DMS114 treated with DMSO at 0.1 percent for 48 hours (cell line): ENCODE measurements at regions not wholly inside any gene's neighbourhood (a gene's known extent, or its start where the extent isn't known, plus 50 kb on each side); places are given as distances from the start of the nearest gene placed in this dataset.
"Not testable (repeated sequence)": the region's sequence is repeated elsewhere in the genome, so short reads cannot be mapped to it uniquely, and the experiment has no call there.

Experiments
- DNase-seq: peaks from one replicate; lab custom pipeline; 2025; ENCODE audit not compliant: unreplicated experiment; lab: John Stamatoyannopoulos, UW

- DNase-seq, result not testable (repeated sequence)
Measured at GRCh38 chr5:93933269-93933668, 191.9 kb upstream of the POU5F2 start.

DNA sequence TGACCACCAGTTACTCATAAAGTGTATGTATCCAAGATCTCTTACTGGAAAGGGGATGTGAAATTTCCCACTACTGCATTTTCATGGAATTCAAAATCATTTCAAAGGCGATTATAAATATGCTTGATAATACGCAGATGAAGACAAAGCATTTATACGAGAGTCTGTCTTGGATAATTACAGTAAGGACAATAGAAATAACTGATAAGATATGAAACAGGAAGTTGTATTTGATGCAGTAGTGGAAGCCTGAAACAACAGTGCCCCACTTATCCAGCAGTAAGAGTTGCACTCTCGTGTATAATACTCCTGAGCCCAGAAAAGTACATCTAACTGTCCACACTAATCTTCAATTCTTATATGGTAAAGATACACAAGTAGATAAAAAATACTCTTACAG is 188.7 kb upstream of the POU5F2 start:
- DNase-seq, result no peak

- DNase-seq, result no peak
Measured at GRCh38 chr5:93929131-93929530, 187.7 kb upstream of the POU5F2 start.

DNA sequence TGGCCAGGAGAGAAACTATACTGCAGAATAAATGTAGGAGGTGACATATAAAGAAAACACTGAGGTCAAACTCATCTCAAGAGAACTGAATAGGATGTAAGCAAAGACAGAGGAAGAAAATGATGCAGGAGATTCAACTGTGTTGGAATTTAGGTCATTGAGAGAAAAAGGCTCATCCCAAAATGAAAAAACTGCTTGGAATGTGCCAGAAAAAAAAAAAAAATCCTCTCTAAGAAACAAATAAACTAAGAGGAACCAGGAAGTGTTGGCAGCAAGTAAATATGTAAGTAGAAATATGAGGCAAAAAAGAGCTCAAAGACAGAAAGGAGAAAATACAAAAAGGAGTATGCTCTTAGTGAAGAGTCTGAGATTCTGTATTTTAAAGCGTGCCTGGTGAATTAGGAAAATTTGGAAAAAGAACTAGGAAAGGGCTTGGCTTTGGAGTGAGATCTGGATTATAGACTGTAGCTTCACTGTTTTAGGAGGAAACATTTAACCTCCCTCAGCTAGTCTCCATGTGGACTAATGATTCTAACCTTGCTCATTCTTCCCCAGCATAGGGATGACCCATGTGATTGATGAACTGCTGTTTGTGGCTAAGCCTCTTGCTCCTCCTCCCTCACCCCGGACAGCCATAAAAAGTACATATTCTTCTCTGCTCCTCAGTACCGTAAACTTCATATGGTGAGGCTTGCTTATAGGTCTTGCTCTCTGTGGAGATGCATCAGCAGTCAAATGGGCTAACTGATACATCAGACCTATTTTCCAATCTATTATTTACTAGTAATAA is 185.6 kb upstream of the POU5F2 start:
- no peak for DNase-seq

DNA sequence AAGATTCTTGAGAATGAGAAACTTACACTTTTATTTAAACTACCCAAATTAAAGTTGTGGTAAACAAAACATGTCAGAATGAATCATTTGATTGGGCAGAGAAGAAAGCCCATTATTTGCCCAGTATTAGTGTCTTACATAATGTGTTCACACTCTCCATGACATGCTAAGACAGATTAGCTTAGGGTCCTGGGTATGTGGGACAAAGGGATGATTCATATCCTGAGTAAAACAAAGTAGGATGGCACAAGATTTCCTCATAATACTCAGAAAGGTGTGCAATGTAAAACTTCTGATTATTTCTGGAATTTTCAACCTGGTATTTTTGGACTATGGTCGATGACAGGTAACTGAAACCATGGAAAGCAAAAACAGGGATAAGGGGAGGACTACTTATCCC is 183.9 kb upstream of the POU5F2 start:
- no peak for DNase-seq

- no peak for DNase-seq
Measured at GRCh38 chr5:93924628-93925027, 183.2 kb upstream of the POU5F2 start.

- no peak for DNase-seq
Measured at GRCh38 chr5:93922551-93922950, 181.2 kb upstream of the POU5F2 start.

GRCh38 chr5:93921001-93921400 is 179.6 kb upstream of the POU5F2 start:
- DNase-seq, result no peak

- no peak for DNase-seq
Measured at GRCh38 chr5:93916872-93917271, 175.5 kb upstream of the POU5F2 start.

DNA sequence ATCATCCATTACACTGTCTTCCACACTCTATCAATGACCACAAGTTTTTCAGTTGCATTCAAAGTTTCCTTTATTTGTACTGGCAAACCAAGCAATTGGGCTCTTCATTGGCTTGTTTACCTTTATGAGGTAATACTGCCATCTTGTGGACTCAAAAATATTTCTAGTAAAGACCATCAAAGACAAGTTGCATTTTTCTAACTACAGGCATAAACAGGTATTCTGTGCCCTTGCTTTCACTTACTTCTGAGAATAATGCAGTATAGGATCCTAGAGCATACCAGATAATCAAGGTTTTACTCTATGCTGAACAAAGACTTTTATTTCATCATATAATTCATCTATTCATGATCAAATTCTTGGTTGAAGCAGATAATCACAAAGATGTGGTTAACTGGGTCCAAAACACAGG is 173.7 kb upstream of the POU5F2 start:
- DNase-seq, result peak; percentile 59

GRCh38 chr5:93911609-93912008 is 170.2 kb upstream of the POU5F2 start:
- peak; percentile 58 for DNase-seq

DNA sequence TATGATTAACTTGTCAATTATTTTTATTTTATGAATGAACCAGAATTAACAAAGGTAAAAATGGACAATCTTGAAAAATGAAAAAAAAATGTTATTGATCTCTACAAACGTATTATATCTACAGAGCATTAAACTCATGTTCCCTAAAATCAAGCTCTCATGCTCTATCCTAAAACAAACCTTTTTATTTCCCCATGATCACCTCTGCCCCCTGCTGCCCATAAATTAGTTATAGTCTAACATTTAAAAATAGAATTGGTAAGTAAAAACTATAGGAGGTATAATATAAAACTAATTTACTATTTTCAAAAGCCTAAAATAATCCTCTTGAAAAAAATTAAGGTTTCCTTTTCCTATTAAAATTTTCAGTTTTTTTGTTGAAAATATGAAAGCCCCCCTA is 168.0 kb upstream of the POU5F2 start:
- no peak for DNase-seq

GRCh38 chr5:93904917-93905316 is 163.5 kb upstream of the POU5F2 start:
- DNase-seq, result no peak

DNA sequence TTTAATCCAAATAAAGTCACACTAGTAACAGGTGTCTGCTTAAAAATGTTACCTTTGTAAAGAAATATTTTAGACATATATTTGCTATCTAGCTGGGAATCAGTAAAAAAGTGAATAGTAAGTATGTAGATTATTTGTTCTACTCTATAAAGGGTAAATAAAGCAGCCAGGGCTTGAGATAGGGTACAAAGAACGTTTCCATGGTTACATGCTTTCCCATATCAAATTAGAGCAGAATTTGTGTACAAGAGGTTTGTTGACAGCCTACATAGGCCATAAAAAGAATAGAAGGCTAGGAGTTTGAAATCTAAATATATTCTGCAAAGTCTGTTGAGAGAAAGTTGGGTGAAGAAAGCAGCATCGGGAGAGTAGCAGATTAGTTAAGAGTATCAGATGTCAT is 160.9 kb upstream of the POU5F2 start:
- DNase-seq, result no peak

- no peak for DNase-seq
Measured at GRCh38 chr5:93899026-93899600, 157.7 kb upstream of the POU5F2 start.

DNA sequence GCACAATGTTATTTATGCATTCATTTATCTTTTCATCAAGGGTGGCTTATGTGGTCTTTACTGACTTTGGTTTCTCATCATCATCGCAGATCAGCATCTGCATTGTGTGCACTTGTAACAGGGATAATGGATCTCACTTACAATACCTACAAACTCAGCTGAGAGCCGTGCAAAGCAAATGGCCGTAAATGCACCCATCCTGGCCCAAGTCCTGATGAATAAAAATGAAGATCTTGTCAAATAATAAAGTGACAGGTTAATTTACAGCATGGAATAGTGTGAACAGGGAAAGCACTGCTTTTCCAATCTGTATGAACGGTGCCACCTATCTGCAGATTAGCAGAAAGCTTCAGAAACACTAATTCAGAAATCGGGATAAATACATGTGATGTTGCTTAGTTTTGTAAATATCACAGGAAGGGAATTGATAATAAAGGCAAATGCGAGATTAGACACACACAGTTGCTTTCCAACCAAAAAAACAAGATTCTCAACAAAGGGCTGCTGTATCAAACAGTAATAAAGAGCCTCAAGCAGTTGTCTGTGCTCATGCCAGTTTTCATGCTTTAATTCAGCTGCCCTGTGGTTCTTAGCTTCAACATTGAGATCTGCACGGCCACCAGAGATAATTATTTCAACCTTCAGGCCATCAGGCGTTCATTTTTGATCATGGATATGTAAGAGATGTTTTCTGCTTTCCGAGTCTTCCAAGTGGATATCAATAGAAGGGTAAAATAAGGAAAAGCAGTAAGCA is 153.4 kb upstream of the POU5F2 start:
- peak; percentile 85 for DNase-seq

DNA sequence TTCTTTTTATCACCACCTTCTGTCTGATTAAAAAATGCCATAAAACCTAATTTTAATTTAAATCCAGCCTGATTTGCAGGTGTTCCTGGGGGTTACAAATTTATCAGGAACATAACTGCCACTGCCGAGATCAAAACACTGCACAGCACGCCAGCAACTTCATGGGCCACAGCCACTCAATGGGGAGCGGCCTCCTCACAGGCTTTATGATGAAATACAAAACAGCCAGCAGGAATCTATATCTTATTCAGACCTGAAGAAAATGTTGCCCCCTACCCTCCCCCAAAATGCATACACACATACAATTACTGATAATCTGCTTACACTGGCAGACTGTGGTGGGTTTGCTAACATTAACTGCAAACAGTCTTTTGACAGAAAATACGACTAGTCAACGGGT is 151.7 kb upstream of the POU5F2 start:
- no peak for DNase-seq

GRCh38 chr5:93892481-93892880 is 151.1 kb upstream of the POU5F2 start:
- no peak for DNase-seq

GRCh38 chr5:93891491-93892480 is 150.4 kb upstream of the POU5F2 start:
- peak; percentile 85 for DNase-seq

DNA sequence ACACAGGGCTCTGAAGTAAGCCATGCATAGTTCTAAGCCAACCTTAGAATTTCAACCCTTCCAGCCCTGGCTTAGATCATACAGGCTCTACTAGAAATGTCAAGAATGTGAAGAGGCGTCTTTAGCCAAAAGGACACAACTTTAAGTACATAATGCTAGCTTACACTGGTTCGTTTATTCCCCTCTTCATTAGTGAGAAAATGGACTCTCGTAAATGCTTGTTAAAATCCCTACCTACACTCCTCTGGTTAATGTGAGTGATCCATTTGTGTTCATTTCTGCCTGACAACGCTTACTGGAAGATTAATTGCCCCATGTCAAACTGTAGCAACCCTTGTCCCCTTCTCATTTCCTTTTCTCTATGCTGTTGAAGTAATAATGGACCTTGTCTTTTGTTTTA is 149.3 kb upstream of the POU5F2 start:
- peak; percentile 99 for DNase-seq

DNA sequence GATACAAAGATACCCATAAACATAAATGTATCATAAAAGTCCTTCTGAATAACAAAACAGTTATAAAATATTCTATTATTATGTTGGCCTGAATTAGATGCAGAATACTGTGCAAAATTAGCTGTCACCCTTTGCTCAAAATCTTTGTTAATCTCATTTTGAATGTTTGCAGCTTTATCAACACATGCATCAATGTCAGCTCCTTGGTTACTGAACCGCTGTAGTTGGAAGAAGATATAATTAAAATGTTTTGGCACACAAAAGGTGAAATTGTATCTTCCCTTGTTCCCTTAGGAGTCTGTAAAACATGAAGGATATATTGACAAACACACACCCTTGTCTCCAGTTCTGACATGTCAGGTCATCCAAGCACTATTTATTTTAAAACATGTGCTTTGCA is 146.3 kb upstream of the POU5F2 start:
- peak; percentile 81 for DNase-seq
